HG03442 (cell line): ENCODE measurements at regions not wholly inside any gene's neighbourhood (a gene's known extent, or its start where the extent isn't known, plus 50 kb on each side); places are given as distances from the start of the nearest gene placed in this dataset.

Source experiments
- ATAC-seq: cut with Tn5 transposase; IDR thresholded peaks from one replicate; pipeline ENCODE4 v1.9.1; 2021; ENCODE audit warnings: mild to moderate bottlenecking, moderate library complexity; ENCODE audit not compliant: unreplicated experiment

DNA sequence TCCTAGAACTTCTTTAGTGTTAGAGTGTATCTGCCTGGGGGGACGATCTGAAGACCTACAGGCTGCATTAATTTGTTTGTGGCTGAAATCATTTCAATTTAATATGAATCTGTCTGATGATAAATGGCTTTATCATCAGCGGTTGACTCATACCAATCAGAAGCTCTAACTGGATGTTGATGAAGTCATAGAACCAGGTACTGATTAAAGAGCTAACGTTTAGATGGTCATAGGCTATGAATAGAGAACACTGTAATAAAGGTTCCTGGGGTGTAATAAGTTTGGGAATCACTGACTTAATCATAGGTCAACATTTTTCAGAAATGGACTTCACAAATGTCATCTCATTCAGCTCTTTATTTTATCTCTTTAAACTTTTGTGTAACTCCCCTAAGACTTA, 329.9 kb downstream of the MSX2 start:
- ATAC-seq: no peak

DNA sequence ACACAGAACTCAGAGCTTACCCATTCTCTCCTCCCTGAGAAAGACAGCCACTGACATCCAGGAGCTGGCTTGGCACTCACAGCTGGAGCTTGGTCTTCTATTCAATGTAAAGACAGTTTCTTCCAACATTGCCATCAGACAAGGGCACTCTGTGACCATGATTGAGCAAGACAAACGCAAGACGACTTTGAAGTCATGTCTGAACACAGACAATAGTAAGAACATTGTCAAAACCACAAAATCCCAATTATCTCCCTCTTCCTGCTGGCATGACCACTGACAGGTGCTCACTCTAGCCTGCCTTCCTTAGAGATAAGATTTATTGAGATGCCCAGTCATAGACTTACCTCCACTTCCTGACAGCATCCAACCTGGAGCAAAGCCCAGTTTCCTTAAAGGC, 328.0 kb downstream of the MSX2 start:
- ATAC-seq: no peak

DNA sequence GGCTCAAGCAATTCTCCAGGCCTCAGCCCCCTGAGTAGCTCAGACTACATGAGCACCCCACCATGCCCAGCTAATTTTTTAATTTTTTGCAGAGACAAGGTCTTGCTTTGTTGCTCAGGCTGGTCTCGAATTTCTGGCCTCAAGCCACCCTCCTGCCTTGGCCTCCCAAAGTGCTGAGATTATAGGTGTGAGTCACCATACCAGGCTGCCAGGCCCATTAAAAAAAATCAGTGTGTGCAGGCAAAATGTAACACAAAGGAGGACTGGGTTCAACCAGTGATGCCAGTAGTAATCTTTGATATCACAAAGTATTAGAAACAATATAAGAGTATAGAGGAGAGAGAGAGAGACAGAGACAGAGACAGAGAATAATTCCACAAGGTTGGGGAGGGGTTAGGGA, 322.7 kb downstream of the MSX2 start:
- ATAC-seq: no peak

DNA sequence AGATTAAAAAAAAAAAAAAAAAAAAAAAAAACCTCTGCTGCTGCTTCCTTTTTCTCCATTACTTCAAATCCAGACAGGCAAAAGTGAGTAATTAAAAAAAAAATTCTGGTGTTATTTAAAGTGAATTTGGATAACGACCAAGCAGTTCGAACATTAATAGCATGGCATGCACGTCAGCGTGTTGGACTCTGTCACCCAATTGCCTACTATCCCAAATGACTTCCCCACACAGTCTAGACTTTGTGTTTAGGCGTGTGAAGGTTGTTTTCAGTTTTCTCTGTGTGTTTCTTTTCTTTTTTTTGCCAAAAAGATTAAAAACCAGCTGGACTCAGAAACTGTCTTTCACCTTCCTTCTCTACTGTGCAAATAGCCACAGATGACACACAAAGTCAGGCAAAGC, 321.4 kb downstream of the MSX2 start:
- no peak for ATAC-seq

DNA sequence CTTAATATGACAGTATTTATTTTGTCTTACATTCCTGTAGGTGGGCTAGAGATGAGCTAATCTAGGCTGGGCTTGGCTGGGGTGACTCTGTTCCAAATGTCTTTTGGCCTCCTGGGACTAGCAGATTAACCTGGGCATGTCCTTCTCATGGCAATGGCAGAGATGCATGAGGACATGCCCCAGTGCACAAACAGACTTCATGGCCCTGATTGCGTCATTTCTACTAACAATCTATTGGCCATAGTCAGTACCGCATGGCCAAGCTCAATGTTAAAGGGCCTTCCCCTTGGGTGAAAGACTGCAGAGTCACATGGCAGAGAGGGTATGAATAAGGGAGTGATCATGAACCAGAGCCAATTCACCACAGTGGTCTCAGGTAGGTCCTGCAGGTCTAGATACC, 313.4 kb downstream of the MSX2 start:
- ATAC-seq: no peak

DNA sequence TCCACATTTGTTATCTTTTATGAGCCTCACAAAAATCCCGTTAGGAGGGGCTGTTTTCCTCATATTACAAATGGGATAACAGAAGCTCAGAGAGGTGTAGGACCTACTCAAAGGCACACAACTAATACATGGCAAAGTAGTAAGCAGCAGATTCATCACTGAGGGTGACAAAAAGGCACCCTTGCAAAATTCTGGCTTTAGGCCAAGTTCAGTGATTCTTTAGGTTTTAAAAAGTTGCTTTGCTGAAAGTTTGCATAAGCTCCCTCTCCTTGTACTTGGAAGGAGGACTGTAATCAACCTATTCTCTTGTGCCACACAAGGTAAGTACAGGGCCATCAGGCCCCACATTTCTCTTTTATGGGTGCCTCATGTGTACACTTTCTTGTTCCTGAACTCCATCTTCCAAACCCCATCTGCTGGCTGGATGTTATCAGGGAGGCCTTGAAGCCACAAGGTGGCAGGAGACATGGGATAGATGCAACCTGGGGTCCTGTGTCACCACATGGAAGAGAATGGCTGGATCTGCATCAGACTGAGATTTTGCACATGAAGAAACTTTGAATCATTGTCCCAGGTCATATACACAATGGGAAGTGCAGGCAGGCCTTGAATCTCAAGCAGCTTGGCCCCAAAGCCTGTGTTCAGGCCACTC, 311.6 kb downstream of the MSX2 start:
- no peak for ATAC-seq

DNA sequence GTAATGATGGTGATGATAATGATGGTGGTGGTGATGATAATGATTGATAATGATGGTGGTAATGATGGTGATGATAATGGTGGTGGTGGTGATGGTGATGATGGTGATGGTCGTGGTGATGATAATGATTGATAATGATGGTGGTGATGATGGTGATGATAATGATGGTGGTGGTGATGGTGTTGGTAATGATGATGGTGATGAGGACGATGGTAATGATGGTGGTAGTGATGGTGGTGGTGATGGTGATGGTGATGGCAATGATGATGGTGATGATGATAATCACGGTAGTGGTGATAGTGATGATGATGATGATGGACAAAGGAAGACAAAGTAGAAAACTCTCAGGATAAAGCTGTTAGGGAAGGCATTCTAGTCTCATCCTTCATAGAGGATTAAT, 310.5 kb downstream of the MSX2 start:
- ATAC-seq: no peak

DNA sequence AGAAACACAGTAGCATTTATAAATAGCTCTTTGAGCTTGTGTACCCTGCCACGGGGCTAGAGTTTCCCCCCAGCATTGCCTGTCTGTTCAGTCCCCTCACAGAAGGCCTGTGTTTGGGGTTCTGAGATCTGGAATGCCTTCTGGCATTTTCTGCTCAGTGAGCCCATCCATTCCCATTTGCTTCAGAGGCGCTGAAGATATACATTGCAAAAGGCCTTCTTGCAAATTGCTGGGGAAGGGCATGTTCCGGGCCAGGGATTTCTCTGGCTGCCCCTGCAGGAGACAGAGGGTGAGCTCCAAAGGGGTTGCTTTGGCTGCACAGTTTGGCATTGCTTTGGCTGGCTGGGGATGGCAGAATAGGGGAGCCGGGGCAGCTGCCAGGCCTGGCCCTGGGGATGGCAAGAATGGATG, 308.4 kb downstream of the MSX2 start:
- no peak for ATAC-seq

DNA sequence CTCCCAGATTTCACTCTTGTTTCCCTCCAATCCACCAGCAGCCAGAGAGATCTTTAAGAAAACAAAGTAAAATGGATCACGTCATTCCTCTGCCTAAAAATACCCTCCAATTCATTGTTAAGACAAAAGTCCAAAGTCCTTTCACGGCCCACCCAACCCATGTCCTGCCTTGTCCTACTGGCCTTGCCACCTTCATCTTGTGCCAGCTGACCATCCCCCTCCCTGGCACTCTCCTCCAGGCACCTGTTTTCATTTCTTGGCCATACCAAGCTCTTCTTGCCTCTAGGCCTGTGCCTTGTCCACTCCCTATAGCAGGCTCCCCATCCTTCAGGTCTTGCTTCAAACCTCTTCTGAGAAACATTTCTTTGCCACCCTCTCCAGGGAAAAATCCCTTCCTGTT, 307.6 kb downstream of the MSX2 start:
- no peak for ATAC-seq

DNA sequence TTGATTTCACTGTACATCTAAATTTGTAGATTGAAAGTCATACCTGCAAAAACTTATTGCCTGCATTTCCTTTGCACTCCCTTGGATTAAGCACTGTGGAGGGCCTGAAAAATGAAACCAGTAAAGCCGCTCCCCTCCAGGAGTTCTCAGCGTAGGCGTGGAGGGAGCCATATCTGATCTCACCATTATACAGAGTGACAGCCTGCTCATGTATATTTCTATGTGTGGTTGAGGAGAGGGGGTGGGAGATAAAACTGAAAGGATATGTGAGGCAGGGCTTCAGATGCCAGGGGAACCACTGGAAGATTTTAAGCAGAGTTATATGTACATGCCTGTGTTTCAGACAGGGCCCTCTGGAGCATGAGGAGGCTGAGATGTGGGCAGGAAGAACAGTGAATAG, 303.0 kb downstream of the MSX2 start:
- no peak for ATAC-seq

DNA sequence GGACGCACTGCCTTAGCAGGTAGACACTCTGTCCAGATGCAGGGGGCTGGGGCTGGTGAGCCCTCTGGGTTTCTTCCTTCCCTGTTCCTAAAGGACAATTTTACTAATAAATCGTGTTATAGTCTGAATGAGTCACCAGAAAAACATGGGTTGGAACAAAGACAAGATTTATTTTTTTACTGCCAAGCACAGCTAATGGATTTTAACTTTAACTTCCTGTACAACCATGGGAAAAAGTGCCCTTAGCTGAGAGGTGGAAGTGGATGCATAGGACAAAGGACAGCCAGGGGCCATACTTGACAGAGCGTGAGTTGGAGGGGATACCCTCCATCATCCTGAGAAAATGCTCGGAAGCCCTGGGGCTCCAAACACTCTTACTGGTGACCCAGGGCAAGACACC, 300.7 kb downstream of the MSX2 start:
- no peak for ATAC-seq

DNA sequence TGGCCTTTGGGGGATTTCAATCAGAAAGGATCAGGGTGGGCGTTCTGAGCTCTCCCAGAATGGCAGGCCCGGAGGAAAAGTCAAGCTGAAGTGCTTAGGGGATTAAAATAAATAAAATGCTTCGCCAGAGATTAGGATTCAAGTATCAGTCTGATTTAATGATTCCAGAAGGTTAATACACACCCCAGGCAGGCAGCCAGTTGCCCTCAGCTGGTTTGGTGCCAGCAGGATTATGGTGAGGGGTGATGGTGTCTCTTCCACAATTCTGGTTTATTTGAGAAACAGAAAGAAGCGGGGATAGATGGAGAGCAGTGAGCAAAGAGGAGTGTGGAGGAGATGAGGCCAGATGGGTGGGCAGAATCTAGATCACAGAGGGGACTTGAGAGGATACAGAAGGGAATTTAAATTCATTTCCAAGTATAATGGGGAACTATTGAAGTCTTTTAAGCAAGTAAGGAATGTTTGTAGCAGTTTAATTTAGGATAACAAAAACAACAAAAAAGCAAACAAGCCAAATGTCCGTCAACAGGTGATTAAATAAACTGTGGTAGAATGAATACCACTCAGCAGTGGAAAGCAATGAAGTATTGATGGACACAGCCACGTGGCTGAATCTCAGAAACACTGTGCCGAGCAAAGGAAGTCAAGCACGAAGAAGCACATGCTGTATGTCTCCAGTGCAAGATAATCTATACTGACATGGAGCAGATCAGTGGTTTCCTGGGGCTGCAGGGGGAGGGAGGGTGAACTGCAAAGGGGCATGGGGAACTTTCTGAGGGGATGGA, 297.7 kb downstream of the MSX2 start:
- no peak for ATAC-seq

DNA sequence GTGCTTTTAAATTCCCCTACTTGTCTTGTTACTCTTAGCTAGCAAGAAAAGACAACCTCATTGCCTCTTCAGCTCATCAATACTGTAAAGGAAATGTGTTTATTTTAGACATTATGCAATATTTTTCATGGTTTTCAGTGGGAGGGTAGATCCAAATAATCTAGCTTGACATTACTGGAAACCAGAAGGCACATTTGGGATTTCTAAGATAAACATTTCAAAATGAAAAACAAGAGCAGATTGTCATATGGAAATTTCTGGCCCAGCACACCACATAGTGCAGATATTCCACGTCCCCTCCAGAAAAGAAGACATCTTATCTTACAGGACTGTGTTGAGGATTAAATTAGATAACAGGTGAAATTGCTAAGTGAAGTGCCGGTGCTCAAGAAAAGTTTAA, 296.9 kb downstream of the MSX2 start:
- no peak for ATAC-seq

DNA sequence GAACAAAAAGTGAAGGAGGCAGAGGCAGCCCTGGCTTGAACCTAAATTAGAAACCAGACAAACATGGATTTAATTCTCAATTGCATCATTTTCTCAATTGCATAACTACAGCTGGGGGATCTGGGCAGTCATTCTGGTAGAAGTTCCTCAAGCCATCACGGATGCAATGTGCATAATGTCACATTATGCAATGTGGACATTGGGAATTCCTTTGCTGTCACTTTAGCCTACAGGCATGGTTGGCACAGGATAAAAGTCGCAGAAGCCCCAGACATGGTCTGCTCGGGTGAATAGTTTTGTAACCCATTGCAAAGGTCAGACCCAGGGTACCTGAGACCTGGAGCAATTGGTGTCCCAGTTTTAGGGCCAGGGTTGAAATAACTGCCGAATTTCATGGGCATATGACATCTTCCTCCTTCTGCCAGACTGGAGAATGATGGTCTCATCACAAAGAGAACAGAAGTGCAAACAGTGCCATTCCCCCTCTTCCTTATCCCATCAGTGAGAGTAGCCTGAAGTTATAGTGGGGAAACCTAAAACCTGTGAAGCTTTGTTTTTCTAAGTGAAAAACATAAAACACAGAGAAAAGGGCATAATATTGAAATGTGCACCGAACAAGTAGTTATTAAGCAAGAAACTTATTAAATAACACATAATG, 290.8 kb downstream of the MSX2 start:
- ATAC-seq: no peak

DNA sequence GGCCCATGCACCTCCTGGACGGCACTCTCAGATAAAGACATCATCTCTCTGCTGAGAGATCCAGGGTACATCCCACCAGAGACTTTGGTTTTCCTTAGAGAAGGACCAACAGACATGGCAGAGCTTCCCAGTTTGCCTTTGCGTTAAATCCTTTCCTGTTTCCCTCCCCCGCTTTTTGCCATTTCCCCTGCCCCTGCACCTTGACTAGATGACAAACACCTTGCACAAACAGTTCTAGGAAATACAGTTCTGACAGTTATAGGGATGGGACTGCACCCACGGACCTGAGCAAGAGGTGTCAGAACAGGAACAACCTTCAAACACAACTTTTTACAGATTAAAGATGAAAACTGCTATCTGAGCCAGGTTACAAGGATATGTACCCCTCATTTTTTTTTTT, 288.9 kb downstream of the MSX2 start:
- no peak for ATAC-seq

DNA sequence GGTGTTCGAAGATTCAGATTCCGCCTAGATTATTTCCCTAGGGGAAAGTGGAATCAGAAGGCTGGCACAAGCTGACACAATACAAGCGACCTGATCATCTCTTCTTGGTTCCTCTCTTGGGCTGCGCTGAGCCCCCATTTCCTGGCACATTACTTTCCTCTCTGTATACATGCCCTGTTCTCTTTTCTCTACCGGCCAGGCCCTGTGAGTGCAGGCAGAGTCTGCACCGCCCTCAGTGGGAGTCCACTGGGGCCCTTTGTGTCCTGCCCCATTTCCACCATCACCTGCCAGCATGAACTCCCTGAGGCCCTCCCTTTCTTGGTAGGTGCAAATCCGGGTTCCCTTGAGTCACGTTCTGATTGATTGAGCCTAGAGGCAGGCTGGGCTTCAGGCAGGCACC, 287.9 kb downstream of the MSX2 start:
- no peak for ATAC-seq

DNA sequence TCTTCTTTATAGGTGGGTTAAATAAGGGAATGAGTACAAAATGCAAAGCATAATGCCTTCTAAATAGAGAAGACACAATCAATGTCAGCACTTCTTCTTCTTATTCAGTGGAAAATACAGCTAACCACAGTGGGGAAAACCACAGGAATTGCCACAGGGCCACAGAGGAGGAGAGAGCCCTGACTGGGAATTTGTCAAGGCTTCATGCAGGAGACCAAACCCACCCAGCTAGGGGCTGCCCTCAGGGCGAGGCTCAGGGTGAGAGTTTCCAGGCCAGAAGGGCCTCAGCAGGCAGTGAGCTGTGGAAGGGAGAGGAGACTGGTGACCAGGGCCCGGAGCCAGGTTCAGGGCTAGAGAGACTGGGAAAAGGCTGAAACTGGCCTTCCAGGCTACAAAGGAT, 279.1 kb downstream of the MSX2 start:
- ATAC-seq: no peak

DNA sequence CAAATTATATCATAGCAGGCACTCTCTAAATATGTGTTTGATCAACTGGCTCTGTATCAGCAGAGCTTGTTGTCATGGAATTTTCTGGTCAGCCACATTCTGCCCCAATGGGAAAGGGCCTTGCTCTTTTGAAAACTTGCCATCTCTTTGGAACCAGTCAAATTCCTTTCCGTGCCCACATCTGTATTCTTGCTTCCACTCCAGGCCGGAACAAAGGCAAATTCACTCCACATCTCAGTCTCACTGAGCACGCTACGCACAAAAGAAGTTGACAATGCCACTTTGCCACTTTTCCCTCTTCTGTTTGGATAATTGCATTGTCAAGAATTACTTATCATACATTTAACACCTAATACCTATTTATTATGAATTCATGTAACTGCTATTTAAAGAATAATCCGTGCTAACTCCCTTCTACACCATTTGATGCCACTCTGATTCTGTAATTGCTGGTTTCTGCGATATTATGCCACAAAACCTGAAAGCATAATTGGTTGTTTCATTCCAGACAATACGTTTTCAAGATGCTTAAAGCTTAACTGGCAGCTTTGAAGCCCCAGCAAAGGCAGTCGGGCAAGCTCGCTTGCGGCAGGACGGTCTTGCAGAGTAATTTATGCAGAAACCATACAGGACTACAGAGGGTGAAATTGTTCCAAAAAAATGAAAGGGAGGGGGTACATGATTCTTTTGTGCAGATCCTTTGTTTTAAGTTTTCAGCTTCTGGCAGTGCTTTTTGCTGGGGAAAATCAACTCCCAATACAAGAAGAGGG, 277.7 kb downstream of the MSX2 start:
- no peak for ATAC-seq

DNA sequence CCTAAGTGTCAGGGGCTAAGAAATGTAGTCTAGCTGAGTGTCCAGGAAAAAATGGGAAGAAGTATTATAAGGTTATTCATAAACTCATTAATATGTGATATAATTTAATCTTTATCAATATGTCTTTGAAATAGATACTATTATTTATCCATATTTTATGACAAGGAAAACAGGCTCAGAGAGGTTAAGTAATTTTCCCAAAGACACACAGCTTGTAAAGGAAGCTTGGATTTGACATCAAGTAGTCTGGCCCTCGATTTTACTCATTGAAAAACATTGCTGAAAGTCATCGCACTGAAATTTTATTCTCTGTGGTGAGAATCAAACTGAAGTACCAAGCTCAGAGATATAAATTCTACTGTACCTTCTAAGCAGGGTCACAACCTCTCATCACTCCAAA, 276.9 kb downstream of the MSX2 start:
- ATAC-seq: no peak

DNA sequence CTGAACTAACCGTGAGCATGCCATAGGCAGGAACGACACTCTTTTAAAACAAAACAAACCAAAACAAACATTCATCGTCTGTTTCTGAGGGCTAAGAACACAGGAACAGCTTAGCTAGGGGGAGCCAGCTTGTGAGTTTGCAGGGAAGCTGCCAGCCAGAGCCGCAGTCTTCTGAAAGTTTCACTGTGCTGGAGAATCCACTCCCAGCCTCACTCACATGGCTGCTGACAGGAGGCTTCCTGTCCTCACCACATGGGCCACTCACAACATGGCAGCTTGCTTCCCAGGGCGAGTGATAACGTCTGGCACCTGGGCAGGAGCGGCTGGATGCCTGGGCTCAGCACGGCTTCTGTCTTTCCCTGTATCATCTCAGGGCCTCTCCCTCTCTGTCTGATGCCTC, 275.2 kb downstream of the MSX2 start:
- ATAC-seq: no peak

DNA sequence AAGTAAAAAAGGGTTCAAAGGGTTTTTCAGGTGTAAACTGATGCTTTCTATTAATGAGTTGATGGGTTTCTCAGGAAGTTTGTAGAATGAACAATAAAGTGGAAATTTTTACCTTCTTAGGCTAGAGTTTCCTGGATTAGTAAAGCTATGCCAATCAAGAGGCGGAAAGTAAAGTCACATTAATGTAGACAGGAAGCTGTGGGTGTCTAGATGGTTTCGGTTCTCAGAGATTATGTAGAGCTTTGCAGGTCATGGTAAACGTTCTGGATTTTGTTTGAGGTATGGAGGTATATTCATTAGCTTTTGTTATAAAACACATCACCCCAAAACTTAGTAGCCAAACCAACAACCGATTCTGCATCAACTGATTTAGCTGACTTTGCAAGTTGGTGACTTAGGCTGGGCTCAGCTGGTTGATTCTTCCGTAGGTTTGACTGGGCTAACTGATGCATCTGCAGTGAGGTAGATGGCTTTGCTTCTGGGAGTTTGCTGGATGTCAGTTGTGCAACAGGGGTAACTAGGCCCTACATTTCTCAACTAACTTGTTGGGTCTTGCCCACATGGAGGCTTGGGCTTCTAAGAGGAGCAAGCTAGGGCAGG, 273.8 kb downstream of the MSX2 start:
- no peak for ATAC-seq
